ENCODE measurements at regions not wholly inside any gene's neighbourhood (a gene's known extent, or its start where the extent isn't known, plus 50 kb on each side); places are given as distances from the start of the nearest gene placed in this dataset.

- H3K36me3 ChIP-seq (ENCODE audit: control insufficient read depth in 2 of 2, insufficient read depth in 1 of 2, low read length in 2 of 2), result no peaks in the 10 kb centered on the region
- no peak overlapping the region for H3K27ac ChIP-seq (ENCODE audit: extremely low read depth, low read depth, low read length)
- ChIA-PET POLR2A (no interaction called here), CTCF (no interaction called here)
- H3K4me3 ChIP-seq (ENCODE audit: low read depth, low read length), result no peak overlapping the region
- no peak for TF ChIP-seq ZNF2 (tag by site-specific recombination; IDR thresholded peaks at IDR 0.05)
- TF ChIP-seq ZNF677 (tag by site-specific recombination; IDR thresholded peaks at IDR 0.05), result no peak
- TF ChIP-seq MEIS1 (CRISPR knock-in tag; IDR thresholded peaks at IDR 0.05; ENCODE audit: borderline replicate concordance), result no peak
- TF ChIP-seq PRDM10 (tag by site-specific recombination; IDR thresholded peaks at IDR 0.05), result no peak
- TF ChIP-seq MZF1 (tag by site-specific recombination; IDR thresholded peaks at IDR 0.05; ENCODE audit: borderline replicate concordance), result no peak
- no peak for TF ChIP-seq KLF16 (tag by site-specific recombination; IDR thresholded peaks at IDR 0.05)
- no peak for TF ChIP-seq ZNF704 (tag by site-specific recombination; IDR thresholded peaks at IDR 0.05)
- no peak for TF ChIP-seq AEBP2 (tag by site-specific recombination; IDR thresholded peaks at IDR 0.05; ENCODE audit: borderline replicate concordance)
- TF ChIP-seq SALL2 (tag by site-specific recombination; IDR thresholded peaks at IDR 0.05; ENCODE audit: borderline replicate concordance), result no peak
- no peak for TF ChIP-seq FEZF1 (tag by site-specific recombination; IDR thresholded peaks at IDR 0.05)
- no peak for TF ChIP-seq ZNF629 (tag by site-specific recombination; IDR thresholded peaks at IDR 0.05)
- no peak for TF ChIP-seq ZNF324 (tag by site-specific recombination; IDR thresholded peaks at IDR 0.05)
- no peak for TF ChIP-seq ZNF449 (tag by site-specific recombination; IDR thresholded peaks at IDR 0.05)
- TF ChIP-seq ZNF341 (tag by site-specific recombination; IDR thresholded peaks at IDR 0.05; ENCODE audit: low read depth), result no peak
- no peak for TF ChIP-seq ZNF138 (tag by site-specific recombination; IDR thresholded peaks at IDR 0.05; ENCODE audit: borderline replicate concordance)
- no peak for TF ChIP-seq ZNF624 (tag by site-specific recombination; IDR thresholded peaks at IDR 0.05)
- TF ChIP-seq ZNF843 (tag by site-specific recombination; IDR thresholded peaks at IDR 0.05), result no peak
- H3K9me3 ChIP-seq (ENCODE audit: control insufficient read depth, insufficient read depth, low read depth, low read length), result no peaks in the 10 kb centered on the region
- no peaks in the 10 kb centered on the region for H3K4me1 ChIP-seq (ENCODE audit: control insufficient read depth, insufficient read depth, low read length)
Observed at GRCh38 chr9:107780960-107781359, 291.4 kb upstream of the KLF4 start.

GRCh38 chr9:107779731-107780130 lies 290.2 kb upstream of the KLF4 start:
- no peaks in the 10 kb centered on the region for H3K4me1 ChIP-seq (ENCODE audit: control insufficient read depth, insufficient read depth, low read length)
- POLR2A ChIA-PET, result interaction anchor here (1.0 kb wide), 1 partner anchor 290 kb away, joined by 5 read pairs; no protein-coding TSS in a partner anchor
- CTCF ChIA-PET, result no interaction called here
- no peak for TF ChIP-seq ZNF148 (tag by site-specific recombination; IDR thresholded peaks at IDR 0.05; ENCODE audit: borderline replicate concordance)
- TF ChIP-seq ZNF416 (tag by site-specific recombination; IDR thresholded peaks at IDR 0.05), result no peak
- no peak for TF ChIP-seq SP2 (tag by site-specific recombination; IDR thresholded peaks at IDR 0.05)
- no peak for TF ChIP-seq ZNF843 (tag by site-specific recombination; IDR thresholded peaks at IDR 0.05)
- no peak for TF ChIP-seq ZBTB44 (tag by site-specific recombination; IDR thresholded peaks at IDR 0.05)
- no peak for TF ChIP-seq MYNN (tag by site-specific recombination; IDR thresholded peaks at IDR 0.05; ENCODE audit: borderline replicate concordance)
- no peak for TF ChIP-seq ZNF600 (tag by site-specific recombination; IDR thresholded peaks at IDR 0.05)
- TF ChIP-seq ZNF184 (tag by site-specific recombination; IDR thresholded peaks at IDR 0.05), result no peak
- TF ChIP-seq ZNF670 (tag by site-specific recombination; IDR thresholded peaks at IDR 0.05; ENCODE audit: low read depth), result no peak

More at GRCh38 chr9:107779731-107780130, 290.2 kb upstream of the KLF4 start:
- Histone ChIP-seq H3K27ac (ENCODE audit: extremely low read depth, low read depth, low read length) (no peak overlapping the region), H3K36me3 (ENCODE audit: control insufficient read depth in 2 of 2, insufficient read depth in 1 of 2, low read length in 2 of 2) (no peaks in the 10 kb centered on the region), H3K4me3 (ENCODE audit: low read depth, low read length) (no peak overlapping the region), H3K9me3 (ENCODE audit: control insufficient read depth, insufficient read depth, low read depth, low read length) (no peaks in the 10 kb centered on the region)
